GM23338 (cell line): ENCODE measurements at regions not wholly inside any gene's neighbourhood (a gene's known extent, or its start where the extent isn't known, plus 50 kb on each side); places are given as distances from the start of the nearest gene placed in this dataset.

Experiments
- ATAC-seq: fragments of 200-7000 bp; cut with Tn5 transposase; 3 replicates; pipeline ENCODE4 v1.9.1; 2020
- DNase-seq: peaks from one replicate; pipeline ENCODE4 v3.0.0-alpha.2; 2015; ENCODE audit warnings: low spot score
- H2AFZ ChIP-seq: fragments of 200-600 bp; sonication (generic); 2 replicates; pipeline ENCODE4 v1.8.0; 2016; ENCODE audit warnings: antibody characterized with exemption, mild to moderate bottlenecking, moderate library complexity
- H3F3A ChIP-seq: fragments of 200-600 bp; sonication (generic); replicated peaks from 2 replicates; pipeline ENCODE4 v1.8.0; 2017; ENCODE audit warnings: antibody characterized with exemption, mixed run types, low read depth
- H3K27ac ChIP-seq: fragments of 200-600 bp; sonication (generic); 2 replicates; pipeline ENCODE4 v1.6.1; 2016; ENCODE audit warnings: low read depth
- H3K27me3 ChIP-seq: fragments of 200-600 bp; sonication (generic); 2 replicates; pipeline ENCODE4 v1.8.0; 2016; ENCODE audit warnings: mild to moderate bottlenecking, mixed run types, moderate library complexity; ENCODE audit not compliant: insufficient read depth
- H3K36me3 ChIP-seq: fragments of 200-600 bp; sonication (generic); 2 replicates; pipeline ENCODE4 v1.8.0; 2016; ENCODE audit warnings: mild to moderate bottlenecking; ENCODE audit not compliant: insufficient read depth
- H3K4me1 ChIP-seq: fragments of 200-600 bp; sonication (generic); 2 replicates; pipeline ENCODE4 v1.8.0; 2016; ENCODE audit warnings: mild to moderate bottlenecking, moderate library complexity; ENCODE audit not compliant: insufficient read depth
- H3K4me2 ChIP-seq: fragments of 200-600 bp; sonication (generic); 2 replicates; pipeline ENCODE4 v1.7.1; 2017; ENCODE audit warnings: mixed run types
- H3K4me3 ChIP-seq: fragments of 200-600 bp; sonication (generic); 2 replicates; pipeline ENCODE4 v1.6.1; 2016; ENCODE audit warnings: mixed run types
- H3K79me2 ChIP-seq: fragments of 200-600 bp; sonication (generic); replicated peaks from 2 replicates; pipeline ENCODE4 v1.8.0; 2017; ENCODE audit warnings: mild to moderate bottlenecking; ENCODE audit not compliant: insufficient read depth
- H3K9me2 ChIP-seq: fragments of 200-600 bp; sonication (generic); 2 replicates; pipeline ENCODE4 v1.8.0; 2017; ENCODE audit not compliant: insufficient read depth
- H4K20me1 ChIP-seq: fragments of 200-600 bp; sonication (generic); replicated peaks from 2 replicates; pipeline ENCODE4 v1.8.0; 2017; ENCODE audit warnings: mild to moderate bottlenecking; ENCODE audit not compliant: insufficient read depth
- H3K27ac Mint-ChIP-seq: 2 replicates; pipeline ENCODE4 v1.8.0; 2020; ENCODE audit warnings: inconsistent platforms, mild to moderate bottlenecking, moderate library complexity, mixed read lengths
- H3K27me3 Mint-ChIP-seq: 3 replicates; pipeline ENCODE4 v1.8.0; 2022; ENCODE audit warnings: low read depth, mild to moderate bottlenecking, moderate library complexity, mixed read lengths, inconsistent platforms; ENCODE audit not compliant: insufficient read depth, poor library complexity
- H3K36me3 Mint-ChIP-seq: 3 replicates; pipeline ENCODE4 v1.8.0; 2021; ENCODE audit warnings: low read depth, mild to moderate bottlenecking, inconsistent platforms, moderate library complexity, mixed read lengths
- H3K4me1 Mint-ChIP-seq: 3 replicates; pipeline ENCODE4 v1.8.0; 2020; ENCODE audit warnings: mild to moderate bottlenecking, inconsistent platforms, mixed read lengths
- H3K4me3 Mint-ChIP-seq: 3 replicates; pipeline ENCODE4 v1.8.0; 2021; ENCODE audit warnings: moderate library complexity, mild to moderate bottlenecking, inconsistent platforms, mixed read lengths
- H3K9me3 Mint-ChIP-seq: 3 replicates; pipeline ENCODE4 v1.8.0; 2020; ENCODE audit warnings: moderate library complexity, mild to moderate bottlenecking, inconsistent platforms, mixed read lengths
- CREB1 ChIP-seq: fragments of 250-450 bp; sonication (Bioruptor Pico); IDR thresholded peaks from 2 replicates; pipeline ENCODE4 v1.5.0; 2020; ENCODE audit warnings: low read depth, mild to moderate bottlenecking, moderate library complexity
- EZH2phosphoT487 ChIP-seq: fragments of 200-600 bp; sonication (generic); IDR thresholded peaks from one replicate; pipeline ENCODE4 v1.8.1; 2018; ENCODE audit warnings: antibody characterized with exemption; ENCODE audit not compliant: unreplicated experiment
- STAT1 ChIP-seq: IDR thresholded peaks from one replicate; pipeline ENCODE4 v1.6.1; 2016; ENCODE audit warnings: antibody characterized with exemption; ENCODE audit not compliant: unreplicated experiment
- ZNF114 ChIP-seq: fragments of 250-450 bp; sonication (Bioruptor Pico); IDR thresholded peaks from 2 replicates; pipeline ENCODE4 v1.5.0; 2020; ENCODE audit warnings: mild to moderate bottlenecking, moderate library complexity
- TF ChIP-seq, protein P1 (sequence below): fragments of 250-450 bp; sonication (Bioruptor Pico); IDR thresholded peaks from 2 replicates; pipeline ENCODE4 v1.5.0; 2020; ENCODE audit warnings: mild to moderate bottlenecking, moderate library complexity
- TF ChIP-seq, protein P2 (sequence below): IDR thresholded peaks from 2 replicates; pipeline ENCODE4 v1.6.1; 2016; ENCODE audit warnings: antibody characterized with exemption
- TF ChIP-seq, protein P3 (sequence below), 2 experiments: fragments of 200-600 bp in 1 of 2; sonication (generic) in 1 of 2; conservative IDR thresholded peaks; 2 replicates each; pipeline versions ENCODE4 v1.5.1 to v1.6.1; 2016 to 2017; ENCODE audit warnings: antibody characterized with exemption in 2 of 2, low read depth in 2 of 2, mild to moderate bottlenecking in 2 of 2, moderate library complexity in 1 of 2

DNA sequence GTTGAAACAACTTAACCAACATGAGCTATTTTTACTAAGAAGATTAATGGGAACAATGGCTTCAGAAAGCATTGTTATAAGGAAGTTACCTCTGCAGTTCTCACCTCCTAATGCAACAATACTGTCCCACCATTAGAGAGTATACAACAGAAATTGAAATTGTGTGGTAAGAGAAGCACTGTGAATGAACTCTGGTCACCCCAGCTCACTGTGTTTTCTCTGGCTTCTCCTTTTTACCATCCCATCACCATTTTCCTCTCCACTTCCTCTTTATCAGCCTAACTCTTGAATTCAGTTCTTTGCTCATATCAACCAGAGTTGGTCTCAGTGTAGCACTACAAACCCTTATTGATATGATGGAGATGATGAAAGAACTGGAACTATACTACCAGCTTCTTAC is 138.0 kb upstream of the POU2AF2 start (continued):
- TF ChIP-seq, protein P1, sequence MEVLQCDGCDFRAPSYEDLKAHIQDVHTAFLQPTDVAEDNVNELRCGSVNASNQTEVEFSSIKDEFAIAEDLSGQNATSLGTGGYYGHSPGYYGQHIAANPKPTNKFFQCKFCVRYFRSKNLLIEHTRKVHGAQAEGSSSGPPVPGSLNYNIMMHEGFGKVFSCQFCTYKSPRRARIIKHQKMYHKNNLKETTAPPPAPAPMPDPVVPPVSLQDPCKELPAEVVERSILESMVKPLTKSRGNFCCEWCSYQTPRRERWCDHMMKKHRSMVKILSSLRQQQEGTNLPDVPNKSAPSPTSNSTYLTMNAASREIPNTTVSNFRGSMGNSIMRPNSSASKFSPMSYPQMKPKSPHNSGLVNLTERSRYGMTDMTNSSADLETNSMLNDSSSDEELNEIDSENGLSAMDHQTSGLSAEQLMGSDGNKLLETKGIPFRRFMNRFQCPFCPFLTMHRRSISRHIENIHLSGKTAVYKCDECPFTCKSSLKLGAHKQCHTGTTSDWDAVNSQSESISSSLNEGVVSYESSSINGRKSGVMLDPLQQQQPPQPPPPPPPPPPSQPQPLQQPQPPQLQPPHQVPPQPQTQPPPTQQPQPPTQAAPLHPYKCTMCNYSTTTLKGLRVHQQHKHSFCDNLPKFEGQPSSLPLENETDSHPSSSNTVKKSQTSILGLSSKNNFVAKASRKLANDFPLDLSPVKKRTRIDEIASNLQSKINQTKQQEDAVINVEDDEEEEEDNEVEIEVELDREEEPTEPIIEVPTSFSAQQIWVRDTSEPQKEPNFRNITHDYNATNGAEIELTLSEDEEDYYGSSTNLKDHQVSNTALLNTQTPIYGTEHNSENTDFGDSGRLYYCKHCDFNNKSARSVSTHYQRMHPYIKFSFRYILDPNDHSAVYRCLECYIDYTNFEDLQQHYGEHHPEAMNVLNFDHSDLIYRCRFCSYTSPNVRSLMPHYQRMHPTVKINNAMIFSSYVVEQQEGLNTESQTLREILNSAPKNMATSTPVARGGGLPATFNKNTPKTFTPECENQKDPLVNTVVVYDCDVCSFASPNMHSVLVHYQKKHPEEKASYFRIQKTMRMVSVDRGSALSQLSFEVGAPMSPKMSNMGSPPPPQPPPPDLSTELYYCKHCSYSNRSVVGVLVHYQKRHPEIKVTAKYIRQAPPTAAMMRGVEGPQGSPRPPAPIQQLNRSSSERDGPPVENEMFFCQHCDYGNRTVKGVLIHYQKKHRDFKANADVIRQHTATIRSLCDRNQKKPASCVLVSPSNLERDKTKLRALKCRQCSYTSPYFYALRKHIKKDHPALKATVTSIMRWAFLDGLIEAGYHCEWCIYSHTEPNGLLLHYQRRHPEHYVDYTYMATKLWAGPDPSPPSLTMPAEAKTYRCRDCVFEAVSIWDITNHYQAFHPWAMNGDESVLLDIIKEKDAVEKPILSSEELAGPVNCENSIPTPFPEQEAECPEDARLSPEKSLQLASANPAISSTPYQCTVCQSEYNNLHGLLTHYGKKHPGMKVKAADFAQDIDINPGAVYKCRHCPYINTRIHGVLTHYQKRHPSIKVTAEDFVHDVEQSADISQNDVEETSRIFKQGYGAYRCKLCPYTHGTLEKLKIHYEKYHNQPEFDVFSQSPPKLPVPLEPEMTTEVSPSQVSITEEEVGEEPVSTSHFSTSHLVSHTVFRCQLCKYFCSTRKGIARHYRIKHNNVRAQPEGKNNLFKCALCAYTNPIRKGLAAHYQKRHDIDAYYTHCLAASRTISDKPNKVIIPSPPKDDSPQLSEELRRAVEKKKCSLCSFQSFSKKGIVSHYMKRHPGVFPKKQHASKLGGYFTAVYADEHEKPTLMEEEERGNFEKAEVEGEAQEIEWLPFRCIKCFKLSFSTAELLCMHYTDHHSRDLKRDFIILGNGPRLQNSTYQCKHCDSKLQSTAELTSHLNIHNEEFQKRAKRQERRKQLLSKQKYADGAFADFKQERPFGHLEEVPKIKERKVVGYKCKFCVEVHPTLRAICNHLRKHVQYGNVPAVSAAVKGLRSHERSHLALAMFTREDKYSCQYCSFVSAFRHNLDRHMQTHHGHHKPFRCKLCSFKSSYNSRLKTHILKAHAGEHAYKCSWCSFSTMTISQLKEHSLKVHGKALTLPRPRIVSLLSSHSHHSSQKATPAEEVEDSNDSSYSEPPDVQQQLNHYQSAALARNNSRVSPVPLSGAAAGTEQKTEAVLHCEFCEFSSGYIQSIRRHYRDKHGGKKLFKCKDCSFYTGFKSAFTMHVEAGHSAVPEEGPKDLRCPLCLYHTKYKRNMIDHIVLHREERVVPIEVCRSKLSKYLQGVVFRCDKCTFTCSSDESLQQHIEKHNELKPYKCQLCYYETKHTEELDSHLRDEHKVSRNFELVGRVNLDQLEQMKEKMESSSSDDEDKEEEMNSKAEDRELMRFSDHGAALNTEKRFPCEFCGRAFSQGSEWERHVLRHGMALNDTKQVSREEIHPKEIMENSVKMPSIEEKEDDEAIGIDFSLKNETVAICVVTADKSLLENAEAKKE (CRISPR knock-in tag), result no peak

DNA sequence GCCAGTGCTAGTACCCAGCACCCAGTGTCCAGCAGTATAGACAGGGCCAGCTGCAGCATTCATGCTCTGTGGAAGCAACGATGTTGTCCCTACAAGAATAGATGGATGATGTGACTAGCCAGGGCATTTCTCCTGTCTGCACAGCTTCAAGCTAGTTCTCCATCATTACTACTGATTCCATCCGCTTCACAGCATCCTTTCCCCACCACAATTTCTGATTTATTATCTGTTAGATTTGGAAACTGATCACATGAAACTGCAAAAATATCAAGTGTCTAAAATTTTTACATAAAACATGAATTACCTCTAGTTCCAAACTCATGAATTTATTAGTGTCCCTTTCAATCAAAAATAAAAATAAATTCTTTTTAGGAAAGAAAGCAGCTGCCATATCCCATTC is 138.9 kb upstream of the POU2AF2 start:
- no peaks in the 10 kb centered on the region for H3K36me3 Mint-ChIP-seq
- H3K27me3 Mint-ChIP-seq, result no peaks in the 10 kb centered on the region
- no peak for TF ChIP-seq CREB1 (CRISPR knock-in tag)
- TF ChIP-seq ZNF114, result no peak
- TF ChIP-seq, protein P2, sequence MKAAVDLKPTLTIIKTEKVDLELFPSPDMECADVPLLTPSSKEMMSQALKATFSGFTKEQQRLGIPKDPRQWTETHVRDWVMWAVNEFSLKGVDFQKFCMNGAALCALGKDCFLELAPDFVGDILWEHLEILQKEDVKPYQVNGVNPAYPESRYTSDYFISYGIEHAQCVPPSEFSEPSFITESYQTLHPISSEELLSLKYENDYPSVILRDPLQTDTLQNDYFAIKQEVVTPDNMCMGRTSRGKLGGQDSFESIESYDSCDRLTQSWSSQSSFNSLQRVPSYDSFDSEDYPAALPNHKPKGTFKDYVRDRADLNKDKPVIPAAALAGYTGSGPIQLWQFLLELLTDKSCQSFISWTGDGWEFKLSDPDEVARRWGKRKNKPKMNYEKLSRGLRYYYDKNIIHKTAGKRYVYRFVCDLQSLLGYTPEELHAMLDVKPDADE, result no peak
- no peak for TF ChIP-seq STAT1
- TF ChIP-seq, protein P3, sequence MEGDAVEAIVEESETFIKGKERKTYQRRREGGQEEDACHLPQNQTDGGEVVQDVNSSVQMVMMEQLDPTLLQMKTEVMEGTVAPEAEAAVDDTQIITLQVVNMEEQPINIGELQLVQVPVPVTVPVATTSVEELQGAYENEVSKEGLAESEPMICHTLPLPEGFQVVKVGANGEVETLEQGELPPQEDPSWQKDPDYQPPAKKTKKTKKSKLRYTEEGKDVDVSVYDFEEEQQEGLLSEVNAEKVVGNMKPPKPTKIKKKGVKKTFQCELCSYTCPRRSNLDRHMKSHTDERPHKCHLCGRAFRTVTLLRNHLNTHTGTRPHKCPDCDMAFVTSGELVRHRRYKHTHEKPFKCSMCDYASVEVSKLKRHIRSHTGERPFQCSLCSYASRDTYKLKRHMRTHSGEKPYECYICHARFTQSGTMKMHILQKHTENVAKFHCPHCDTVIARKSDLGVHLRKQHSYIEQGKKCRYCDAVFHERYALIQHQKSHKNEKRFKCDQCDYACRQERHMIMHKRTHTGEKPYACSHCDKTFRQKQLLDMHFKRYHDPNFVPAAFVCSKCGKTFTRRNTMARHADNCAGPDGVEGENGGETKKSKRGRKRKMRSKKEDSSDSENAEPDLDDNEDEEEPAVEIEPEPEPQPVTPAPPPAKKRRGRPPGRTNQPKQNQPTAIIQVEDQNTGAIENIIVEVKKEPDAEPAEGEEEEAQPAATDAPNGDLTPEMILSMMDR (conservative IDR thresholded peaks at IDR 0.05; ENCODE audit: low read depth in 2 of 2), result no peak
- TF ChIP-seq, protein P1 (CRISPR knock-in tag), result no peak
- TF ChIP-seq EZH2phosphoT487, result no peak

More for the DNA sequence above, 138.9 kb upstream of the POU2AF2 start:
- Histone ChIP-seq H3K27me3 (no peaks in the 10 kb centered on the region), H3K4me2 (no peak overlapping the region), H3F3A (no peaks in the 10 kb centered on the region), H3K27ac (no peak overlapping the region), H3K9me2 (no peaks in the 10 kb centered on the region), H2AFZ (no peak overlapping the region), H3K36me3 (no peaks in the 10 kb centered on the region), H3K4me1 (peaks cover 7% of the 10 kb centered on the region; the same call in 1 of the 2 replicates), H3K4me3 (no peak overlapping the region), H4K20me1 (no peaks in the 10 kb centered on the region), H3K79me2 (no peaks in the 10 kb centered on the region)
- H3K27ac Mint-ChIP-seq, result no peak overlapping the region
- no peak for ATAC-seq
- H3K4me3 Mint-ChIP-seq, result no peak overlapping the region
- no peak for DNase-seq
- H3K9me3 Mint-ChIP-seq, result no peaks in the 10 kb centered on the region
- peaks cover 15% of the 10 kb centered on the region; the same call in 2 of the 3 replicates for H3K4me1 Mint-ChIP-seq
